IPS-15b (cell line): ENCODE measurements at regions not wholly inside any gene's neighbourhood (a gene's known extent, or its start where the extent isn't known, plus 50 kb on each side); places are given as distances from the start of the nearest gene placed in this dataset.
"Not testable (repeated sequence)": the region's sequence is repeated elsewhere in the genome, so short reads cannot be mapped to it uniquely, and the experiment has no call there.

Experiments used
- H3K27me3 ChIP-seq: one replicate; pipeline ENCODE4 v1.6.1; 2013; ENCODE audit warnings: low read length; ENCODE audit not compliant: control insufficient read depth, insufficient read depth
- H3K36me3 ChIP-seq: one replicate; pipeline ENCODE4 v1.6.1; 2013; ENCODE audit warnings: low read length; ENCODE audit not compliant: control insufficient read depth, insufficient read depth
- H3K4me1 ChIP-seq: one replicate; pipeline ENCODE4 v1.6.1; 2013; ENCODE audit warnings: mild to moderate bottlenecking, low read length; ENCODE audit not compliant: control insufficient read depth, insufficient read depth
- H3K4me3 ChIP-seq: one replicate; pipeline ENCODE4 v1.5.1; 2013; ENCODE audit warnings: low read depth, low read length
- H3K9ac ChIP-seq: one replicate; pipeline ENCODE4 v1.6.1; 2013; ENCODE audit warnings: low read depth, mild to moderate bottlenecking, low read length
- H3K9me3 ChIP-seq: one replicate; pipeline ENCODE4 v1.6.1; 2013; ENCODE audit warnings: mild to moderate bottlenecking, low read length; ENCODE audit not compliant: control insufficient read depth, insufficient read depth

DNA sequence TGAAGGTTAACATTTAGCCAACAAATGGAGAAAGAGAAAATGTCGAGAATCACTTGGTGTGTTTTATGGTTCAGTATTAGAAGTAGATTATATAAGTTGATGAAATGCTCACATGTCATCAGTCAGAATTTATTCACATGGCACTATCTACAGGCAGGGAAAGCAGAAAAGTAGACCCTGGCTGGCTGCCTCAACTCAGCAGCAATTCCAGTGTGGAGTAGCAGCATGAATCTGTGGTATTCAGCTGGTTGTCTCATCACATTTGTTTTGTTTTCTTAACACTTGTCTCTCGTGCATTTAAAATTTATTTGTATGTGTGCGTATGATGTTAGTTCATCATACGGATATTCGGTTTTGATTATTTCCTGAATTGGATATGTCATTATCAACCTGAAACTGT, 153.5 kb upstream of the OR13F1 start:
- Histone ChIP-seq H3K36me3 (no peaks in the 10 kb centered on the region), H3K9me3 (no peaks in the 10 kb centered on the region), H3K4me1 (no peaks in the 10 kb centered on the region), H3K27me3 (no peaks in the 10 kb centered on the region), H3K9ac (no peak overlapping the region), H3K4me3 (no peak overlapping the region)

DNA sequence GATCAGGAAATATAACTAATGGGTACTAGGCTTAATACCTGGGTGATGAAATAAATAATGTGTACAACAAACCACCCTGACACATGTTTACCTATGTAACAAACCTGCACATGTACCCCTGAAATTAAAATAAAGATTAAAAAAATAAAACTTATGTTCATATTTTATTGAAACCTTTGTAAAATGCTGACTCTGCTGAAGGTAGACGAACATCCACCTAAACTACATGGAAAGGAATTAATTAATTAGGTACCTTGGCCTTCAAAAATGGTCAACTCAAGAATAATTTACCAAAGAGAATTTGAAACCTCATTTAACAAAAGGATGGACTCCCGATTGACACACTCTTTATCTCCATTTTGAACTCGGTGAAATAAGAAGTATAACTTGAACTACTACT, 152.3 kb upstream of the OR13F1 start:
- H3K9ac ChIP-seq, result no peak overlapping the region
- no peaks in the 10 kb centered on the region for H3K36me3 ChIP-seq
- no peak overlapping the region for H3K4me3 ChIP-seq
- no peaks in the 10 kb centered on the region for H3K9me3 ChIP-seq
- H3K4me1 ChIP-seq, result no peaks in the 10 kb centered on the region
- H3K27me3 ChIP-seq, result no peaks in the 10 kb centered on the region

DNA sequence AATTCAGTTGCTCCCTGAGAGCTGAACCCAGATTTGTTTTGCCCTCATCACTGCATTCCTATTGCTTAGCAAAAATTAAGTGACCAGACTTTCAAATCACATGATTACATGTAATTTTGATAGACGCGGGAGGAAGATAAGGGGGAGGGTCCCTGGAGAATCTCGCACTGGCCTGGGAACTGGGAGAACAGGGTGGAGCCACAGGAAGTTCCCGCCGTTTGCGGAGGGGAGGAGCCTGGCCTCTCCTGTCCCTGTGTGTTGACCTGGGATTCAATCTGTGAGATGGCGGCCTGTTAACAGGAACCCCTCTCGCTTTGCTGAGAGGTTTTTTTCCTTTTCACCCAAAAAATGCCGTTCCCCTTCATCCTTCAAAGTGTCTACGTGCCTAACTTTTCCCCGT, 142.9 kb upstream of the OR13F1 start:
- no peaks in the 10 kb centered on the region for H3K4me1 ChIP-seq
- H3K36me3 ChIP-seq, result no peaks in the 10 kb centered on the region
- H3K4me3 ChIP-seq, result no peak overlapping the region
- H3K27me3 ChIP-seq, result no peaks in the 10 kb centered on the region
- H3K9ac ChIP-seq, result no peak overlapping the region
- H3K9me3 ChIP-seq, result no peaks in the 10 kb centered on the region

DNA sequence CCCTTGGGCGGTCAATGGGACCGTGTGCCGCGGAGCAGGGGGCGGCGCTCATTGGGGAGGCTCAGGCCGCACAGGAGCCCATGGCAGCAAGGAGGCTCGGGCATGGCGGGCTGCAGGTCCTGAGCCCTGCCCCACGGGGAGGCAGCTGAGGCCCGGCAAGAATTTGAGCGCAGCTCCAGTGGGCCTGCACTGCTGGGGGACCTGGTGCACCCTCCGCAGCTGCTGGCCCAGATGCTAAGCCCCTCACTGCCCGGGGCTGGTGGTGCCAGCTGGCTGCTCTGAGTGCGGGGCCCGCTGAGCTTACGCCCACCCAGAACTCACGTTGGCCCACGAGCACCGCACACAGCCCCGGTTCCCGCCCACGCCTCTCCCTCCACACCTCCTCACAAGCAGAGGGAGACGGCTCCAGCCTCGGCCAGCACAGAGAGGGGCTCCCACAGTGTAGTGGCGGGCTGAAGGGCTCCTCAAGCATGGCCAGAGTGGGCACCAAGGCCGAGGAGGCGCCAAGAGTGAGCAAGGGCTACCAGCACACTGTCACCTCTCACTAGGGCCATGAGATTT, 141.1 kb upstream of the OR13F1 start:
- H3K9me3 ChIP-seq, result no peaks in the 10 kb centered on the region
- no peaks in the 10 kb centered on the region for H3K4me1 ChIP-seq
- no peaks in the 10 kb centered on the region for H3K36me3 ChIP-seq
- no peaks in the 10 kb centered on the region for H3K27me3 ChIP-seq
- no peak overlapping the region for H3K9ac ChIP-seq
- no peak overlapping the region for H3K4me3 ChIP-seq

DNA sequence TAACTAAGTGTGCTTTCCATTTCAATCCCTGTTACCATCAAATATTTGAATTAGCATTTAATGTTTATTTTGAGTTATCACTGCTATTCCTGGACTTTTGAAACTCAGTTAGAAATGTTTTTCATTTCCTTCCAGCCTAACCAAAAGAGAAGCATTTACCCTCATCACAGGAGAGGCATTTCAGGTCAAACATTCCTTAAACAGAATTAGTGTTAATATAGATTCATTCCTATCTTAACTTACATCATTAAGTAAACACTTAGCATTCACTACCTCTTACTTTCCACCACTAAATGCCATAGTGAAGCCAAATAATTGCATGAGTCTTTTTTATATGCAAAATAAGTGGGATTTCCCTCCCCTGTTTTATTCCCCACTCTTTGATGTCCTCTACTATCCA, 136.6 kb upstream of the OR13F1 start:
- H3K4me3 ChIP-seq, result no peak overlapping the region
- H3K9me3 ChIP-seq, result no peaks in the 10 kb centered on the region
- H3K4me1 ChIP-seq, result no peaks in the 10 kb centered on the region
- no peaks in the 10 kb centered on the region for H3K36me3 ChIP-seq
- H3K9ac ChIP-seq, result no peak overlapping the region
- H3K27me3 ChIP-seq, result no peaks in the 10 kb centered on the region

DNA sequence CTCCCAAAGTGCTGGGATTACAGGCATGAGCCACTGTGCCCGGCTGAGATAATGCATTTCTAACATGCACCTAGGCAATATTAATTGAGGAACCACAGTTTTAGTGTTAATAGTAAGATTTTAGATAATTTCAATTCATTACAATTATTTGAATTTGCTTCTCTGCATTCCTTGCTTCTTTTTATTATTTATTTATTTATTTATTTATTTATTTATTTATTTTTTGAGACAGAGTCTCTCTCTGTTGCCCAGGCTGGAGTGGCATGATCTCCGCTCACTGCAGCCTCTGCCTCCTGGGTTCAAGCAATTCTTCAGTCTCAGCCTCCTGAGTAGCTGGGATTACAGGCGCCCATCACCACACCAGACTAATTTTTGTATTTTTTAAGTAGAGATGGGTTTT, 135.7 kb upstream of the OR13F1 start:
- not testable (repeated sequence) for H3K9me3 ChIP-seq, H3K4me3 ChIP-seq, H3K9ac ChIP-seq, H3K27me3 ChIP-seq, H3K4me1 ChIP-seq, H3K36me3 ChIP-seq

DNA sequence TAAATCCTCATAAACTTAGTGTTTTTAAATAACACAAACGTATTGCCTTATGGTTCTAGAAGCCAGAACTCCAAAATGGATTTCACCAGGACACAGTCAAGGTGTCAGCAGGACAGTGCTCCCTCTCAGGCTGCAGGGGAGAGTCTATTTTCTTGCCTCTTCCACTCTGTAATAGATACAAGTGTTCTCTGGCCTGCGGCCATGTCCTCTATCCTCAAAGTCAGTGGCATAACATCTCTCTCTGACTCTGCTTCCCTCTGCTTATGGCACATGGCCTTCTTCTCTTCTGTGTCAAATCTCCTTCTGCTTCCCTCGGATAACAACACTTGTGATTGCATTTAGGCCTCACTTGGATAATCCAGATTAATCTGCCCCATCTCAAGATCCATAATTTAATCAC, 129.4 kb upstream of the OR13F1 start:
- Histone ChIP-seq H3K4me3 (no peak overlapping the region), H3K27me3 (no peaks in the 10 kb centered on the region), H3K9me3 (no peaks in the 10 kb centered on the region), H3K36me3 (no peaks in the 10 kb centered on the region), H3K4me1 (no peaks in the 10 kb centered on the region), H3K9ac (no peak overlapping the region)

DNA sequence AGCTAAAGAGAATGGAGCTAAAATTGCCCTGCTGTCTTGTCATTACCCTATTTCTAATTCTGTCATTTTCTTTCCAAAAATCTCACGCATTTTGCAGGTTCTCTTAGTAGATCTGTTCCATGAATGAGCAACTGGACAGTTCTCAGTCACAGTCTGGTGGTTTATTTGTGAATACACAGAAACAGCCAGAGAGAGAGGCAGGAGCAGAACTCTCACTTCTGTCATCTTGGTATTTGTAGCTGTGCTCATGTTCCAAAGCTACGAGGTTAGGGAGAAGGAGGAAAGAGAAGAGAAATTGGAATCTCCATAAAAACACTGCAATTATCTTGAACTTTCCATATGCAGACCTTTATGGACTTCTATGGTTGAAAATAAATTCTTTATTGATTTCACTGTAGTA, 118.0 kb upstream of the OR13F1 start:
- Histone ChIP-seq H3K27me3 (no peaks in the 10 kb centered on the region), H3K9ac (no peak overlapping the region), H3K4me3 (no peak overlapping the region), H3K36me3 (no peaks in the 10 kb centered on the region), H3K9me3 (no peaks in the 10 kb centered on the region), H3K4me1 (peaks cover 5% of the 10 kb centered on the region)

DNA sequence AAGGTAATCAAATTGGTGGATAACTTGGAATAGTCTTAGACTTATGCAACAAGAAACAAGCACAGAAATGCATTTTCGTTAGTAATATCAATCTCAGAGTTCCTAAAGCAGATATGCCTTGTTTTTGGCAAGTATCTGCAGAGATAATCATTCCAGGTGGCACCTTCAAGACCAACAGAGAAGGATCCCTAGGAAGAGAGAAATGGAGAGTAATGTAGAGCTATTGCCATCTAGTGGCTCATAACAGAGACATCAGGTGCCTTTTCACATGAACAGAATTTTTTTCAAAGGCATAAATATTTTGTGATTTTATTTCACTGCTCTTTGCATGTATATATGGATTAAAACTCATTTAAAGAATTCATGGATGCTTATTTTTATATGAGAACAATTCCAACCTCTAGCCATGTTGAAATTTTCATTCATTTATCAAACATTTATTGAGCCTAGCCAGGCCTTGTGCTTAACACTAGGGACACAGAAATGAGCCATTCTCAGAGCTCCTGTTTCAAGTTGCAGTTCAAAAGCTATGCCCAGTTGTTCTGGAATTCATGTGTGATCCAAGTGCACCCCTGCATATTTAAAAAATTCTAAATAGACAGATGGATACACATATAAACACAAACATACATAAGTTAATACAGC, 117.5 kb upstream of the OR13F1 start:
- peaks cover 5% of the 10 kb centered on the region for H3K4me1 ChIP-seq

DNA sequence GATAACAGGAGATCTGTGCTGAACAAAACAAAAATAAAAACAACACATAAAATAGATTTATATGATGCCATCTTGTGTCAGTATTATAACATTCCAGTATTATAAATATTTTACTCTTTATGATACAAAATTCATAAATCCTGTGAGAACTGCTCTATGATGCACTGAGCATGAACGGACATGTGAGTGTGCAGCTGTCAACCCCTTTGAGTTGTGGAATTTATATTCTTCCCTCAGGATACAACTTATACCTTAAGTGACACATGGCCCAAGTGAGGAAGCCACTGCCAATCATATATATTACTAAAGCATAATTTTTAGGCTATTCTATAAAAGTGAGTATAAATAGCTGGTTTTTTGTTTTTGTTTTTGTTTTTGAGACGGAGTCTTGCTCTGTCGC, 116.0 kb upstream of the OR13F1 start:
- H3K4me1 ChIP-seq, result peaks cover 5% of the 10 kb centered on the region
- H3K4me3 ChIP-seq, result no peak overlapping the region
- H3K9me3 ChIP-seq, result no peaks in the 10 kb centered on the region
- H3K36me3 ChIP-seq, result no peaks in the 10 kb centered on the region
- H3K27me3 ChIP-seq, result no peaks in the 10 kb centered on the region
- H3K9ac ChIP-seq, result no peak overlapping the region

More for the DNA sequence above, 117.5 kb upstream of the OR13F1 start:
- Histone ChIP-seq H3K36me3 (no peaks in the 10 kb centered on the region), H3K27me3 (no peaks in the 10 kb centered on the region), H3K9me3 (no peaks in the 10 kb centered on the region), H3K4me3 (no peak overlapping the region), H3K9ac (no peak overlapping the region)

DNA sequence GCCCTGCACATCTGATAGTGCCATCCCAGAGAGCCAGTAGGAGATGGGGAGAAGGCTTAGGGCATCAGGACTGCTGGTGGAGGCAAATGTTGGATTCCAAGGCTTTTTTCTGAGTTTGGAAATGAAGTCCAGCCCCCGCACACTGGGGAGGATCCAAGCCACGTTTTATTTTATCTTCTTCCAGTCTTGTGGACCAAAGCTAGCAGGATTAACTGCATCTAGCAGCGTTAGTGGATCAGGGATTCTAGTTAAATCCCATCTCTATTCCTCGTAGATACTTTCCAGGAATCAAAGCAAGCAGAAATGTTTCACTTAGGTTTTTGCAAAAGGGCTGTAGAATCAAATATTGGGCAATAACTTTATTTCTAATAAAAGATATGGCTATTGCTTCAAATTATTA, 114.7 kb upstream of the OR13F1 start:
- Histone ChIP-seq H3K4me1 (peaks cover 5% of the 10 kb centered on the region), H3K36me3 (no peaks in the 10 kb centered on the region), H3K9ac (no peak overlapping the region), H3K9me3 (no peaks in the 10 kb centered on the region), H3K27me3 (no peaks in the 10 kb centered on the region), H3K4me3 (no peak overlapping the region)

DNA sequence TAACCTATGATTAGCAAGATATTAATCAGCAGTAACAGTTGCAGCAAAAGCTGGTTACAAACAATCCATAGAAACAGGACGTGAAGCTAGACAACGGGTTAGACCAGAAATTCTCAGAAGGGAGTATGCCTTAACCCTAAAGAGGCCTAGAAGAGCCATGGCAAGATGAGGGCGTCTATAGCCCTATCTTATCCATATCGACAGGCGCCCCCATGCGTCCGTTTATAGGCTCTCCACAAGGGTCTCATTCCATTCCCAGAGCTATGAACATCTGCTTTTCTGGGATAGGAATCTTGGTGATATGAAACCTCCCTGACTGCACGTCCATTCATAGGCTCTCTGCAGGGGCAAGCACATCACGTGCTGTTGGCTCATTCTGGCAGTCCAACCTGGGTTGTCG, 109.2 kb upstream of the OR13F1 start:
- not testable (repeated sequence) for H3K9me3 ChIP-seq, H3K27me3 ChIP-seq, H3K4me3 ChIP-seq, H3K36me3 ChIP-seq, H3K9ac ChIP-seq, H3K4me1 ChIP-seq
